Esophagus squamous epithelium (tissue), 5 donors: ENCODE measurements at regions not wholly inside any gene's neighbourhood (a gene's known extent, or its start where the extent isn't known, plus 50 kb on each side); places are given as distances from the start of the nearest gene placed in this dataset.
"Not testable (repeated sequence)": the region's sequence is repeated elsewhere in the genome, so short reads cannot be mapped to it uniquely, and the experiment has no call there.

Experiments used
- DNase-seq: peaks from one replicate; lab custom pipeline; 2025; lab: John Stamatoyannopoulos, UW
- H3K27ac ChIP-seq, 4 donors: fragments of 200-600 bp; sonication (generic); one replicate each; pipeline ENCODE4 v1.5.1; 2016 to 2019; ENCODE audit warnings: mild to moderate bottlenecking in 1 of 4
- H3K27me3 ChIP-seq, 4 donors: fragments of 200-600 bp; sonication (generic); 1 replicate in 3 of 4; 2 replicates in 1 of 4; pipeline versions ENCODE4 v1.5.1 to v1.6.0; 2017 to 2021; ENCODE audit warnings: antibody characterized with exemption in 1 of 4
- H3K36me3 ChIP-seq, 3 donors: fragments of 200-600 bp; sonication (generic); one replicate each; pipeline ENCODE4 v1.5.1; 2016 to 2019
- H3K4me1 ChIP-seq, 3 donors: fragments of 200-600 bp; sonication (generic); one replicate each; pipeline ENCODE4 v1.5.1; 2017 to 2019
- H3K4me3 ChIP-seq, 4 donors: fragments of 200-600 bp; sonication (generic); 1 replicate in 3 of 4; 2 replicates in 1 of 4; pipeline ENCODE4 v1.5.1; 2016 to 2019; ENCODE audit warnings: mild to moderate bottlenecking in 2 of 4, moderate library complexity in 1 of 4
- H3K9me3 ChIP-seq, 3 donors: fragments of 200-600 bp; sonication (generic); one replicate each; pipeline ENCODE4 v1.5.1; 2016 to 2019
- CTCF ChIP-seq, 6 experiments: fragments of 450-650 bp in 4 of 6; fragments of 200-600 bp in 2 of 6; sonication (generic) in 2 of 6; IDR thresholded peaks; one replicate each; pipeline ENCODE4 v1.5.1; 2016 to 2019; ENCODE audit warnings: antibody characterized with exemption in 6 of 6, mild to moderate bottlenecking in 4 of 6, moderate library complexity in 4 of 6
- POLR2A ChIP-seq, 4 donors: fragments of 450-650 bp; IDR thresholded peaks; one replicate each; pipeline ENCODE4 v1.6.1; 2017; ENCODE audit warnings: antibody characterized with exemption in 4 of 4, mild to moderate bottlenecking in 4 of 4, moderate library complexity in 3 of 4
- WGBS, 2 donors: methylation state at CpG; one replicate each; pipeline ENCODE4 v1.1.5; 2018; 5-methylcytosine and 5-hydroxymethylcytosine counted together
- intact Hi-C: fragments of 100-400 bp; cut with DNase I; formaldehyde crosslinking; loops from one replicate; pipeline ENCODE4 v1.15.0; 2022
- donor health status: DM: yes; HTN: yes; CAD: no.

GRCh38 chrX:117834076-117834475, 282.5 kb downstream of the KLHL13 start:
- Histone ChIP-seq H3K27ac (no peak overlapping the region), H3K27me3 (no peaks in the 10 kb centered on the region), H3K9me3 (no peaks in the 10 kb centered on the region), H3K4me1 (no peaks in the 10 kb centered on the region), H3K36me3 (no peaks in the 10 kb centered on the region), H3K4me3 (no peak overlapping the region)
- intact Hi-C loops: no loop called here
- DNase-seq: no peak
- TF ChIP-seq POLR2A (IDR thresholded peaks at IDR 0.05): no peak
- no peak for TF ChIP-seq CTCF (IDR thresholded peaks at IDR 0.05)
- WGBS, 2 donors: 75 to 89% methylated on average over 1 of the region's 1 CpG

GRCh38 chrX:117821472-117821871, 295.1 kb downstream of the KLHL13 start:
- H3K27ac ChIP-seq, H3K4me1 ChIP-seq, intact Hi-C loops: not testable (repeated sequence)

GRCh38 chrX:117808426-117808825, 308.2 kb downstream of the KLHL13 start:
- 81 to 86% methylated on average over 3 of the region's 3 CpGs for WGBS, 2 donors
- Histone ChIP-seq H3K4me1 (no peaks in the 10 kb centered on the region), H3K36me3 (no peaks in the 10 kb centered on the region), H3K4me3 (no peak overlapping the region), H3K9me3 (no peaks in the 10 kb centered on the region), H3K27me3 (no peaks in the 10 kb centered on the region), H3K27ac (no peak overlapping the region)
- TF ChIP-seq CTCF (IDR thresholded peaks at IDR 0.05) (no peak), POLR2A (IDR thresholded peaks at IDR 0.05) (no peak)
- intact Hi-C loops: no loop called here
- no peak for DNase-seq

More at GRCh38 chrX:117821472-117821871, 295.1 kb downstream of the KLHL13 start:
- DNase-seq, H3K27me3 ChIP-seq, H3K4me3 ChIP-seq, H3K9me3 ChIP-seq, H3K36me3 ChIP-seq: not testable (repeated sequence)

- Histone ChIP-seq H3K27ac (no peak overlapping the region), H3K36me3 (no peaks in the 10 kb centered on the region), H3K4me1 (no peaks in the 10 kb centered on the region), H3K4me3 (no peak overlapping the region), H3K27me3 (no peaks in the 10 kb centered on the region), H3K9me3 (no peaks in the 10 kb centered on the region)
- intact Hi-C loops: no loop called here
- TF ChIP-seq POLR2A (IDR thresholded peaks at IDR 0.05) (no peak), CTCF (IDR thresholded peaks at IDR 0.05) (no peak)
- no peak for DNase-seq
- 31 to 60% methylated on average over 1 of the region's 1 CpG for WGBS, 2 donors
These were observed 313.1 kb downstream of the KLHL13 start for GRCh38 chrX:117803463-117803862.

- no peaks in the 10 kb centered on the region for H3K27me3 ChIP-seq
- no peak for DNase-seq
- 49 to 69% methylated on average over 2 of the region's 2 CpGs for WGBS, 2 donors
- no peaks in the 10 kb centered on the region for H3K9me3 ChIP-seq
- intact Hi-C loops: no loop called here
- TF ChIP-seq POLR2A (IDR thresholded peaks at IDR 0.05) (no peak), CTCF (IDR thresholded peaks at IDR 0.05) (no peak)
- no peaks in the 10 kb centered on the region for H3K4me1 ChIP-seq
- H3K4me3 ChIP-seq: no peak overlapping the region
- H3K36me3 ChIP-seq: no peaks in the 10 kb centered on the region
- H3K27ac ChIP-seq: no peak overlapping the region
These were observed 328.3 kb downstream of the KLHL13 start for GRCh38 chrX:117788339-117788738.

- no peak for TF ChIP-seq POLR2A (IDR thresholded peaks at IDR 0.05)
- TF ChIP-seq CTCF (IDR thresholded peaks at IDR 0.05): no peak
- Histone ChIP-seq H3K9me3 (no peaks in the 10 kb centered on the region), H3K4me1 (no peaks in the 10 kb centered on the region), H3K27ac (no peak overlapping the region), H3K36me3 (no peaks in the 10 kb centered on the region), H3K27me3 (no peaks in the 10 kb centered on the region), H3K4me3 (no peak overlapping the region)
- no peak for DNase-seq
- intact Hi-C loops: no loop called here
These were observed 345.2 kb downstream of the KLHL13 start for GRCh38 chrX:117771384-117771783.
